ENCODE measurements at regions not wholly inside any gene's neighbourhood (a gene's known extent, or its start where the extent isn't known, plus 50 kb on each side); places are given as distances from the start of the nearest gene placed in this dataset.

GRCh38 chr11:81707881-81708280, 1025.8 kb downstream of the FAM181B start:
- Histone ChIP-seq H3K36me3 (ENCODE audit: control insufficient read depth in 2 of 4, insufficient read depth in 4 of 4, low read length in 3 of 4) (no peaks in the 10 kb centered on the region), H2BK5ac (ENCODE audit: low read depth, low read length) (no peak overlapping the region), H4K8ac (ENCODE audit: extremely low read depth, insufficient read depth, low read length) (no peak overlapping the region), H2BK15ac (ENCODE audit: low read length) (no peak overlapping the region), H3K79me2 (ENCODE audit: control insufficient read depth in 1 of 2, insufficient read depth in 2 of 2, low read length in 2 of 2) (no peaks in the 10 kb centered on the region), H3K27me3 (replicated peaks in 1 of 4; ENCODE audit: control insufficient read depth in 3 of 4, extremely low read depth in 1 of 4, insufficient read depth in 3 of 4, low read length in 3 of 4) (no peaks in the 10 kb centered on the region), H3K27ac (ENCODE audit: low read depth, low read length) (no peak overlapping the region), H2BK12ac (ENCODE audit: low read depth, low read length) (no peak overlapping the region), H3K4ac (replicated peaks; ENCODE audit: insufficient read length, low read depth, low read length) (no peak overlapping the region), H3K18ac (ENCODE audit: extremely low read depth, low read length) (no peak overlapping the region), H3K56ac (replicated peaks; ENCODE audit: insufficient read length, low read depth, low read length) (no peak overlapping the region), H3K4me2 (ENCODE audit: insufficient read depth in 1 of 2, low read depth in 2 of 2, low read length in 2 of 2) (no peak overlapping the region), H3K23me2 (ENCODE audit: low read depth, low read length) (no peaks in the 10 kb centered on the region), H3K79me1 (ENCODE audit: low read depth, low read length) (no peaks in the 10 kb centered on the region), H2AFZ (ENCODE audit: low read length) (no peak overlapping the region), H3K4me3 (ENCODE audit: extremely low read depth in 1 of 4, insufficient read depth in 2 of 4, low read depth in 3 of 4, low read length in 4 of 4) (no peak overlapping the region), H2AK5ac (ENCODE audit: low read depth, low read length) (no peak overlapping the region), H4K91ac (replicated peaks; ENCODE audit: insufficient read length, low read length) (no peak overlapping the region), H3K9me3 (ENCODE audit: insufficient read depth in 2 of 2, low read depth in 1 of 2, low read length in 1 of 2) (no peaks in the 10 kb centered on the region), H3K23ac (ENCODE audit: insufficient read length) (no peak overlapping the region), H3K14ac (ENCODE audit: insufficient read length) (no peak overlapping the region), H2BK120ac (replicated peaks; ENCODE audit: low read depth, low read length) (no peak overlapping the region), H2BK20ac (ENCODE audit: low read length) (no peak overlapping the region), H3K9ac (replicated peaks in 1 of 4; ENCODE audit: extremely low read depth in 1 of 4, low read depth in 3 of 4, low read length in 3 of 4) (no peak overlapping the region), H4K5ac (ENCODE audit: insufficient read length, low read depth, low read length) (no peak overlapping the region), H3K4me1 (replicated peaks in 1 of 4; ENCODE audit: control insufficient read depth in 3 of 4, insufficient read depth in 4 of 4, low read length in 3 of 4) (no peaks in the 10 kb centered on the region), H4K20me1 (replicated peaks in 1 of 2; ENCODE audit: control insufficient read depth in 1 of 2, insufficient read depth in 2 of 2, low read length in 2 of 2) (peaks cover 0 to 1% of the 10 kb centered on the region in 2 experiments)
- 77% methylated on average over 1 of the region's 1 CpG; no CpG with 5 or more reads in 1 of the 2 experiments for WGBS, 2 experiments (ENCODE audit: extremely low coverage in 1 of 2, insufficient coverage in 1 of 2, insufficient read length in 1 of 2, insufficient replicate concordance in 2 of 2, low coverage in 1 of 2, low lambda C conversion rate in 2 of 2, missing lambda C conversion rate in 1 of 2)
- DNase-seq (ENCODE audit: low read depth in 1 of 2, low spot score in 2 of 2) (no peak), FAIRE-seq (no peak)
- POLR2A ChIA-PET (ENCODE audit: partially characterized antibody) = no interaction called here
- CTCF ChIA-PET (ENCODE audit: partially characterized antibody) = interaction anchor here (0.6 to 3.9 kb wide), 36 partner anchors 9 to 968 kb away, joined by 3 to 25 read pairs (median 3); no protein-coding TSS in a partner anchor
- no peak for TF ChIP-seq POLR2A (IDR thresholded peaks at IDR 0.05; ENCODE audit: control extremely low read depth in 1 of 2, low read depth in 2 of 2, low read length in 2 of 2)
- no peak for TF ChIP-seq USF2 (IDR thresholded peaks at IDR 0.05; ENCODE audit: low read length)
- TF ChIP-seq ASH2L (IDR thresholded peaks at IDR 0.05; ENCODE audit: low read length) = no peak
- TF ChIP-seq SUZ12 (IDR thresholded peaks at IDR 0.05; ENCODE audit: low read length) = no peak
- TF ChIP-seq CTBP2 (IDR thresholded peaks at IDR 0.05; ENCODE audit: borderline replicate concordance, insufficient read depth, insufficient read length, low read length) = no peak
- TF ChIP-seq CTCF (IDR thresholded peaks at IDR 0.05; ENCODE audit: control extremely low read depth in 1 of 3, insufficient read depth in 1 of 3, low read depth in 1 of 3, low read length in 3 of 3) = peak; percentile 46 to 76 (median 69)
- TF ChIP-seq KDM1A (IDR thresholded peaks at IDR 0.05; ENCODE audit: borderline replicate concordance, low read length) = no peak
- TF ChIP-seq E2F6 (IDR thresholded peaks at IDR 0.05) = no peak
- TF ChIP-seq NRF1 (IDR thresholded peaks at IDR 0.05; ENCODE audit: low read depth, low read length) = no peak
- TF ChIP-seq SIX5 (IDR thresholded peaks at IDR 0.05; ENCODE audit: low read depth, low read length) = no peak

All from H1 (cell line).